Fibroblast of mammary gland (primary cell): ENCODE measurements at regions not wholly inside any gene's neighbourhood (a gene's known extent, or its start where the extent isn't known, plus 50 kb on each side); places are given as distances from the start of the nearest gene placed in this dataset.
"Not testable (repeated sequence)": the region's sequence is repeated elsewhere in the genome, so short reads cannot be mapped to it uniquely, and the experiment has no call there.

ENCODE experiments used
- DNase-seq: peaks from one replicate; pipeline ENCODE4 v3.0.0-alpha.2; 2010; ENCODE audit warnings: low read depth
- H3K4me3 ChIP-seq: 2 replicates; pipeline ENCODE4 v1.5.1; 2011; ENCODE audit warnings: low read depth, mild to moderate bottlenecking, low read length, moderate library complexity; ENCODE audit not compliant: control insufficient read depth

DNA sequence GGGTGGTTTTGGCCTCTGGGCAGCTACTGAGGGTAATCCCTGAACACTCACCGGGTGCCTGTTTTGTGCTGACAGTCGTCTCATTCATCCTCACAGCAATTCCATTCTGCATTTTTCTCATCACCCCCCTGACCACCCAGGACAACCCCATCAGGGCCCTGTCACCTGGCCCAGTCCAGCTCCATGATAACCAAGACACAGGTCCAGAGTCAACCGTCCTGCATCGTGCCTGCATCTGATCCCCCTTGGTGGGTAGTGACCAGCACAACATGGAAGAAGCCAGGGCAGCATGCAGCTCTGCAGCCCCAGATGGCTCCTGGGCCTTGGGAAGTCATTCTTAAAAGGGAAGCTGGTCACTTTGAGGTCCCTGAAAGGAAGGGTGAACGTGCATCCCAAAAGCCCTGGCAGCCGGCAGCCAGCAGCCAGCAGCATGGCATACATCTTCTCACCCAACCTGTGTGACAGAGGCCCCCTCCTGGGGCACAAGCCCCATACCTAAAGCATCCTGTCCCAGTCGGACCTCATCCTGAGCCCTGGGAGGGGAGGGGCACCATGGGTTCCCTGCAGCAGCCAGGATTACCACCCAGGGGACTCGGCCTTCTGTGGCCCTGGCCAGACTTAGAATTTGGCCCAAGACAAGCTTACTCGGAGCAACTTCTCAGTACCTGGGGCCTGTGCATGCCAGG, 574.2 kb downstream of the CWH43 start:
- DNase-seq, H3K4me3 ChIP-seq: not testable (repeated sequence)

GRCh38 chr4:49560883-49561282, 574.8 kb downstream of the CWH43 start:
- H3K4me3 ChIP-seq, DNase-seq: not testable (repeated sequence)

DNA sequence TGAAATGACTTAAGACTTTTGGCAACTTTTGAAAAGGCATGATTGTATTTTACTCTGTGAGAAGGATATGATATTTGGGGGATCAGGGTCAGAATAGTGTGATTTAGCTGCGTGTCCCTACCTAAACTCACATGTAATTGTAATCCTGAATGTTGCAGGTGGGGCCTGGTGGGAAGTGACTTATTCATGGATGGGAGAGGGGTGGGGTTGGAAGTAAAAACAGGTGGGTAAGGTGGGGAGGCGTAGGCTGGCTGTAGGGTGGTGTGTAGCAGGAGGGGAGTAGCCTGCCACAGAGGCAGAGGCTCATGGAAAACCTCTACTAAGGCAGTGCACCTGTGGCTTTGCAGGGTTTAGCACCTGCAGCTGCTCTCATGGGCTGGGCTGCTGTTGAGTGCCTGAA, 584.2 kb downstream of the CWH43 start:
- not testable (repeated sequence) for H3K4me3 ChIP-seq, DNase-seq

DNA sequence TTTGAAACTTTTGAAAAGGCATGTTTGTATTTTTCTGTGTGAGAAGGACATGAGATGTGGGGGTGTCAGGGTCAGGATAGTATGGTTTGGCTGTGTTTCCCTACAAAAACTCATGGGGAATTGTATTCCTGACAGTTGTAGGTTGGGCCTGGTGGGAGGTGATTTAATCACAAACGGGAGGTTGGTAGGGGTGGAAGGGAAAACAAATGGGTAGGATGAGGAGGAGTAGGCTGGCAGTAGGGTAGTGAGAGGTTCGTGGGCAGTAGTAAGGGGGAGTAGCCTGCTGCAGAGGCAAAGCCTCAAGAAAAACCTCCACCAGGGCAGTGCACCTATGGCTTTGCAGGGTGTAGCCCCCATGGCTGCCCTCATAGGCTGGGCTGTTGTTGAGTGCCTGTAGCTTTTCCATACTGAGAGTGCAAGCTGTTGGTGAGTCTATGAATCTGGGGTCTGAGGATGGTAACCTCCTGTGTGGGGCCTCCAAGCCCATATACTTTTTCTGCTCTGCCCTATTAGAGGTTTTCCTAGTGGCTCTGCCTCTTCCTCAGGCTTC, 587.7 kb downstream of the CWH43 start:
- not testable (repeated sequence) for H3K4me3 ChIP-seq

DNA sequence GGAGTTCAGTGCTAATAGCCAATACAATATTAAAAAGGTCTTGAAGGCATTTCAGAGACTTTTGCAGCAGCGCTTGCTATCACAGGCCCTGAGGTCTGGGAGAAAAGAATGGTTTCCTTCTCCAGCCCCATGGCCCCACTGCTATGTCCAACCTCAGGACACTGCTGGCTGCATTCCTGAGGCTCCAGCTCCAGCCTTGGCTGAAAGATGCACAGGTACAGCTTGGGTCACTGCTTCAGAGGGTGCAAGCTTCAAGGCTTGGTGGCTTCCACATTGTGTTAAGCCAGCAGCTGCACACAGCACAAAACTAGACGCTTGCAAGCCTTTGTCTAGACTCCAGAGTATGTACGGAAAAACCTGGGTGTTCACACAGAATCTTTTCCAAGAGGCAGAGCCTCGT, 589.2 kb downstream of the CWH43 start:
- H3K4me3 ChIP-seq, DNase-seq: not testable (repeated sequence)

More for the DNA sequence above, 587.7 kb downstream of the CWH43 start:
- DNase-seq, result not testable (repeated sequence)

DNA sequence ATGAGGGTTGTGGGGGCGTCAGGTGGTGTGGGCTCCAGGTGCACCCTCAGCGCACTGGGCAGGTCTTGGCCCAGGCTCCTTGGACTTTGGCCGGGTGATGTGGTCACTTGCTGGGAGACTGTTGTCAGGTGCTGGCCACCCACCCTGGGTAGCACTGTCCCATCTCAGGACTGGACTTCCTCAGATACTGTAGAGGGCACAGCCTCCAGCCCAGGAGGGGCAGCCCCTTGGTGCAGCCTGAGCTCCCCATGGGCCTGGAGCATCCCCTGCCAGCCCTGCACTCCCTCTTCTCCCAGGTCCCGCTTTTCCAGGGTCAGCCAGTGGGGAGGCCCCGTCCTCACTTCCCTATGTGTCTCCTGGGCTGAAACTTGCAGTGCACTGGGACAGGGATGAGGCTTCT, 592.3 kb downstream of the CWH43 start:
- not testable (repeated sequence) for DNase-seq, H3K4me3 ChIP-seq

- not testable (repeated sequence) for H3K4me3 ChIP-seq, DNase-seq
These were observed 592.8 kb downstream of the CWH43 start for GRCh38 chr4:49578899-49579298.

DNA sequence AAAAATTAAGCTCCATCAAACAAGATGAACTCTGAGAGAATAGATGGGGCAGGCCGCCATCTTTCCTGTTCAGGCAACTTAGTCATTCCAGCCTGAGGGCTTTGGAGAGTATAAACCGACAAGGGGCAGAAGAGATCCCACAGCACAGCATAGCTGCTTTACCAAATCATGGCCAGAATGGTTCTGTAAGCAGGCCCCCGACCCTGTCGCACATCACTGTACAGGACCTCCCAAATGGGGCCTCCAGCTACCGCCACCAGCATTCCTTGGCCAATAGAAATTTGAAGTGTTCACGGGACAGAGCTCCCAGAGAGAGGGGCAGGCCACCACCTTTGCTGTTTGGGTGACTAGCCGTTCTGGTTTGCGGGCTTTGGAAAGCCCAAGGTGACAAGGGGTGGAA, 594.1 kb downstream of the CWH43 start:
- not testable (repeated sequence) for DNase-seq, H3K4me3 ChIP-seq

DNA sequence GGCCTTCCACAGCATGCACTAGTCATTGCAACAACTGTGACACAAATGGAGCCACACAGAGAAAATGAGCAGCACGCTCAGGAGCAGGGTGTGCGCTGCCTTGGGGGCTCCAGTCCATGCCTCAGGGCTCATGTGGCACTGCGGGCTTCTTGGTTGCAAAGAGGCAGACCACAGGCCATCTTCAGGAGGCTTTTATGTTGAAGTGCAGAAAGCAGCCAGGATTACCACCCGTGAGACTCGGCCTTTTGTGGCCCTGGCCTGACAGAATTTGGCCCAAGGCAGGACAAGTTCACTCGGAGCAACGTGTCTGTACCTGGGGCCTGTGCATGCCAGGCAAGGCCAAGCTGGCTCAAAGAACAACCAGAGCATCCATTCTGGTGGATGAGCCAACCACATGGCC, 602.3 kb downstream of the CWH43 start:
- not testable (repeated sequence) for DNase-seq, H3K4me3 ChIP-seq

- not testable (repeated sequence) for DNase-seq
These were observed 632.4 kb downstream of the CWH43 start for GRCh38 chr4:49618436-49618835.

GRCh38 chr4:49626478-49626877, 640.4 kb downstream of the CWH43 start:
- H3K4me3 ChIP-seq, DNase-seq: not testable (repeated sequence)

More at GRCh38 chr4:49618436-49618835, 632.4 kb downstream of the CWH43 start:
- H3K4me3 ChIP-seq, result not testable (repeated sequence)
